ENCODE measurements at regions not wholly inside any gene's neighbourhood (a gene's known extent, or its start where the extent isn't known, plus 50 kb on each side); places are given as distances from the start of the nearest gene placed in this dataset.

DNA sequence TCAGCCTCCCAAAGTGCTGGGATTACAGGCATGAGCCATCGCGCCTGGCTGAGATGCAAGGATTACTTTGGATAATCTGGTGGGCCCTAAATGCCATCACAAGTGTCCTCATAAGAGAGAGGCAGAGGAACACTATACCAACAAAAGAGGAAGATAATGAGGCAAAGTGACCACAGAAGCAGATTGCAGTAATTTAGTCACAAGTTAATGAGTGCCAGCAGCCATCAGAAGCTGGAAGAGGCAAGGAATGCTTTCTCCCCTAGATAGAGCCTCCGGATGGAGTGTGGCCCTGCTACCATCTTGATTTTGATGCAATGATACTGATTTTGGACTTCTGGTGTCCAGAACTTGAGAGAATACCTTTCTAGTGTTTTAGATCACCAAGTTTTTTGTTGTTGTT, 122.3 kb downstream of the SPATA31D1 start:
- Mint-ChIP-seq H3K36me3 (ENCODE audit: low read depth, unreplicated experiment) (no peaks in the 10 kb centered on the region), H3K27me3 (ENCODE audit: unreplicated experiment) (no peaks in the 10 kb centered on the region), H3K9me3 (ENCODE audit: unreplicated experiment) (no peaks in the 10 kb centered on the region), H3K4me1 (ENCODE audit: unreplicated experiment) (no peaks in the 10 kb centered on the region), H3K4me3 (ENCODE audit: unreplicated experiment) (no peak overlapping the region), H3K27ac (ENCODE audit: unreplicated experiment) (no peak overlapping the region)
- TF ChIP-seq, protein P1, sequence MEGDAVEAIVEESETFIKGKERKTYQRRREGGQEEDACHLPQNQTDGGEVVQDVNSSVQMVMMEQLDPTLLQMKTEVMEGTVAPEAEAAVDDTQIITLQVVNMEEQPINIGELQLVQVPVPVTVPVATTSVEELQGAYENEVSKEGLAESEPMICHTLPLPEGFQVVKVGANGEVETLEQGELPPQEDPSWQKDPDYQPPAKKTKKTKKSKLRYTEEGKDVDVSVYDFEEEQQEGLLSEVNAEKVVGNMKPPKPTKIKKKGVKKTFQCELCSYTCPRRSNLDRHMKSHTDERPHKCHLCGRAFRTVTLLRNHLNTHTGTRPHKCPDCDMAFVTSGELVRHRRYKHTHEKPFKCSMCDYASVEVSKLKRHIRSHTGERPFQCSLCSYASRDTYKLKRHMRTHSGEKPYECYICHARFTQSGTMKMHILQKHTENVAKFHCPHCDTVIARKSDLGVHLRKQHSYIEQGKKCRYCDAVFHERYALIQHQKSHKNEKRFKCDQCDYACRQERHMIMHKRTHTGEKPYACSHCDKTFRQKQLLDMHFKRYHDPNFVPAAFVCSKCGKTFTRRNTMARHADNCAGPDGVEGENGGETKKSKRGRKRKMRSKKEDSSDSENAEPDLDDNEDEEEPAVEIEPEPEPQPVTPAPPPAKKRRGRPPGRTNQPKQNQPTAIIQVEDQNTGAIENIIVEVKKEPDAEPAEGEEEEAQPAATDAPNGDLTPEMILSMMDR (IDR thresholded peaks at IDR 0.05; ENCODE audit: unreplicated experiment): no peak
- no peak for DNase-seq (ENCODE audit: low spot score)

DNA sequence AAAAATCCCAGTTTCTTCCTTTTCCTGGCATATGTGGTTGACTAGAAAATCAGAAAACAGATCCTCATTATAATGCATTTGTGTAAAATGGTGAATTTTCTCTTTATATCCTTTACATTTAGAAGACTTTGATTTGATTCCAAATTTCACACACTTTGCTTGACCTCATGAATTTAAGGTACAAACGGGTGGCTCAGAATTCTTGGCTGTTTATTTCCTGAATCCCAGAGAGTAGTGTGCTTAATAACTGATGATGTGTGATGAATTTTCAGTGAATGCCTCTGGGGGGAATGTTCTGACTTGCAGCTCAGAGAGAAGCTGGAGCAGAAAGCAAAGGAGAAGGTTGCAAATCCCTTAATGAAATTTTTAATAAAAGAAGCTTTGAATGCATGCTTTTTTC, 126.8 kb downstream of the SPATA31D1 start:
- DNase-seq (ENCODE audit: low spot score): no peak
- Mint-ChIP-seq H3K9me3 (ENCODE audit: unreplicated experiment) (no peaks in the 10 kb centered on the region), H3K27me3 (ENCODE audit: unreplicated experiment) (no peaks in the 10 kb centered on the region), H3K36me3 (ENCODE audit: low read depth, unreplicated experiment) (no peaks in the 10 kb centered on the region), H3K4me3 (ENCODE audit: unreplicated experiment) (no peak overlapping the region), H3K27ac (ENCODE audit: unreplicated experiment) (no peak overlapping the region), H3K4me1 (ENCODE audit: unreplicated experiment) (peaks cover 6% of the 10 kb centered on the region)
- TF ChIP-seq, protein P1 (IDR thresholded peaks at IDR 0.05; ENCODE audit: unreplicated experiment): no peak

DNA sequence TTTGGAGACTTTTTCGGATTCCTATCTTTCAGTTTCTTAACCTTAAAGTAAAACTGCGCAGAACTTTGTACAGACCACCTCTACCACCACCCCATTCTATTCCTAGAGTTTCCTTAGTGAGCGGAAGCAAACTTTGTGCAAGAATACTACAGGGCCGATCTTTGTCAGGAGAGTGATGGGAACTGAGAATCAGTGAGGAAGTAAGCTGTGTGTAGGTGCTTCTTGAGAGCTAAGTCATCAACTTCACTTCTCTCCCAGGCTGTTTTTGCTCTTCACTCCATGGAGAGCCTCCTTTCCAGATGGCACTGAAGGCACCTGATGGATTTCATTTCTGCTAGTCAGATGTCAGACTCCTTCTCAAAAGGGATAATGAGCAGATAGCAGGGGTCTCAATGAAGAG, 127.3 kb downstream of the SPATA31D1 start:
- H3K36me3 Mint-ChIP-seq (ENCODE audit: low read depth, unreplicated experiment): no peaks in the 10 kb centered on the region
- no peak for DNase-seq (ENCODE audit: low spot score)
- H3K4me3 Mint-ChIP-seq (ENCODE audit: unreplicated experiment): no peak overlapping the region
- no peak overlapping the region for H3K27ac Mint-ChIP-seq (ENCODE audit: unreplicated experiment)
- no peaks in the 10 kb centered on the region for H3K27me3 Mint-ChIP-seq (ENCODE audit: unreplicated experiment)
- no peaks in the 10 kb centered on the region for H3K9me3 Mint-ChIP-seq (ENCODE audit: unreplicated experiment)
- peaks cover 6% of the 10 kb centered on the region for H3K4me1 Mint-ChIP-seq (ENCODE audit: unreplicated experiment)
- TF ChIP-seq, protein P1 (IDR thresholded peaks at IDR 0.05; ENCODE audit: unreplicated experiment): no peak

DNA sequence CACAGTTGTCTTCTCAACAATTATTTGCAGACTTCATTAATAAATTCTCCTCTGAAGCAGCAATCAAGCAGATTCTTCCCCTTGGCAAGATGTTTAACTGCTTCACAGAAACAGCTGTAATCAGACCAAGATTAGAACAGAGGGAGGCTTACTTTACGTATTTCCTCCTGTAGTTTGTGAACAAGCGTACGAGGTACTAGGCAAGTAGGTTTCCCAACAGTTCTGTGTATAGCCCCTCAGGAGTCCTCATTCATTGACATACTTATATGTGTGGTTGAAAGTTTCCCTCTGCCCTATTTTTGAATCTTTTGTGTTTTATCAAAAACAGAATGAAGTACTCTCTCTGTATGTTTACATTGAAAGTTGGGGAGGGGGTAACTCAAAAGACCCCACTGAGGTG, 128.0 kb downstream of the SPATA31D1 start:
- H3K27ac Mint-ChIP-seq (ENCODE audit: unreplicated experiment): no peak overlapping the region
- no peaks in the 10 kb centered on the region for H3K27me3 Mint-ChIP-seq (ENCODE audit: unreplicated experiment)
- H3K4me3 Mint-ChIP-seq (ENCODE audit: unreplicated experiment): no peak overlapping the region
- no peak for DNase-seq (ENCODE audit: low spot score)
- no peaks in the 10 kb centered on the region for H3K36me3 Mint-ChIP-seq (ENCODE audit: low read depth, unreplicated experiment)
- H3K9me3 Mint-ChIP-seq (ENCODE audit: unreplicated experiment): no peaks in the 10 kb centered on the region
- TF ChIP-seq, protein P1 (IDR thresholded peaks at IDR 0.05; ENCODE audit: unreplicated experiment): no peak
- H3K4me1 Mint-ChIP-seq (ENCODE audit: unreplicated experiment): peaks cover 6% of the 10 kb centered on the region

DNA sequence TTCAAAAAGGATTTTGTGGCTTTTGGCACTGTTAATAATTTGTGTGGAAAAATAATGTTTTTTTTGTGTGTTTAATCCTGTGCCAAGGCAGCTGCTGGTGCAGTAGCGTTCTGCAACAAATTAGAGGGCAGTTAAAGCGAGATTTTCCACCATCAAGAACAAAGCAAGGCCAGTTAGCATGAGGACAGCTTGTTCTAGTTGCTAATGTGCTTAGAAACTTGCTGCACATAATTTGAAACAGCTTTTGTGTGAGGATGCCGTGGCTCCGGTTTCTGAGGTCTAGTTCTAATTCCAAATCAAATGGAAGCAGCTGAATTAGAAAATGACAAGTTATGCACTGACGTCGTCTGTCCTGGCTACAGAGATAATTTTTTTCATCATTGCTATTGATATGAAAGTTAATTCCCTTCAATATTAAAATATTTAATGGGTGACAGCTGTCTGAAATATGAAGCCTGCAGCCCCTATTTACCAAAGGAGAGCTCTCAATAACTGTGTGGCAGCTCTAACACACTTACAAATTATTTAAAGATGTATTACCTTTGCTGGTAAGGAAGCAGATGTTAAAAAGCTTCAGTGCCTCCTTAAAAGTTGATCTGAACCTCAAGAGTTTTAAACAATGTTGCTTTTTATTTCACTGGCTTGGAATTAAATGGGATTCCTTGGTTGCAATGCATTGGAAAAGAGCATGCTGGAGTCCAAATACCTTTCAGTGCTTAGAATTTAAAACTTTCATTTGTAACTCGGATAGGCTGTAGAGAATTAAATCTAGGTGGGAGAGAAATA, 128.6 kb downstream of the SPATA31D1 start:
- H3K36me3 Mint-ChIP-seq (ENCODE audit: low read depth, unreplicated experiment): no peaks in the 10 kb centered on the region
- H3K27ac Mint-ChIP-seq (ENCODE audit: unreplicated experiment): no peak overlapping the region
- DNase-seq (ENCODE audit: low spot score): no peak
- H3K4me3 Mint-ChIP-seq (ENCODE audit: unreplicated experiment): no peak overlapping the region
- TF ChIP-seq, protein P1 (IDR thresholded peaks at IDR 0.05; ENCODE audit: unreplicated experiment): no peak
- peaks cover 6% of the 10 kb centered on the region for H3K4me1 Mint-ChIP-seq (ENCODE audit: unreplicated experiment)
- H3K27me3 Mint-ChIP-seq (ENCODE audit: unreplicated experiment): no peaks in the 10 kb centered on the region
- no peaks in the 10 kb centered on the region for H3K9me3 Mint-ChIP-seq (ENCODE audit: unreplicated experiment)

Measured in endothelial cell (in vitro differentiated cells).